ENCODE measurements at regions not wholly inside any gene's neighbourhood (a gene's known extent, or its start where the extent isn't known, plus 50 kb on each side); places are given as distances from the start of the nearest gene placed in this dataset.

GRCh38 chr1:194833111-194833510, 1646.7 kb upstream of the B3GALT2 start:
- no peak for TF ChIP-seq POLR2A (IDR thresholded peaks at IDR 0.05; ENCODE audit: low read depth, low read length)
- TF ChIP-seq POLR2AphosphoS5 (IDR thresholded peaks at IDR 0.05; ENCODE audit: low read depth, low read length): no peak
- TF ChIP-seq TAF1 (IDR thresholded peaks at IDR 0.05; ENCODE audit: low read depth, low read length): no peak
- TF ChIP-seq PAX5 (IDR thresholded peaks at IDR 0.05; ENCODE audit: insufficient read depth, low read length, severe bottlenecking): no peak
